K562 (cell line): ENCODE measurements at regions not wholly inside any gene's neighbourhood (a gene's known extent, or its start where the extent isn't known, plus 50 kb on each side); places are given as distances from the start of the nearest gene placed in this dataset.

ENCODE experiments used
- CEBPB ChIP-seq: fragments of 450-650 bp; IDR thresholded peaks from 2 replicates; pipeline ENCODE4 v1.6.1; 2016; ENCODE audit warnings: missing genetic modification characterization, missing compliant biosample characterization
- SETDB1 ChIP-seq: IDR thresholded peaks from one replicate; pipeline ENCODE4 v1.6.1; 2012; ENCODE audit warnings: low read length, control low read depth, inconsistent platforms
- TF ChIP-seq, protein P1 (sequence below), 2 experiments: fragments of 450-650 bp in 1 of 2; sonication (generic) in 1 of 2; formaldehyde crosslinking in 1 of 2; IDR thresholded peaks; 2 replicates each; pipeline versions ENCODE4 v1.7.1 to v1.9.0; 2016 to 2022; ENCODE audit warnings: inconsistent platforms in 1 of 2, mild to moderate bottlenecking in 1 of 2, missing genetic modification reagents in 1 of 2
- TF ChIP-seq, protein P2 (sequence below): fragments of 250-450 bp; sonication (Bioruptor Pico); IDR thresholded peaks from 2 replicates; pipeline ENCODE4 v1.8.0; 2022; ENCODE audit warnings: moderate library complexity, mild to moderate bottlenecking, inconsistent platforms

DNA sequence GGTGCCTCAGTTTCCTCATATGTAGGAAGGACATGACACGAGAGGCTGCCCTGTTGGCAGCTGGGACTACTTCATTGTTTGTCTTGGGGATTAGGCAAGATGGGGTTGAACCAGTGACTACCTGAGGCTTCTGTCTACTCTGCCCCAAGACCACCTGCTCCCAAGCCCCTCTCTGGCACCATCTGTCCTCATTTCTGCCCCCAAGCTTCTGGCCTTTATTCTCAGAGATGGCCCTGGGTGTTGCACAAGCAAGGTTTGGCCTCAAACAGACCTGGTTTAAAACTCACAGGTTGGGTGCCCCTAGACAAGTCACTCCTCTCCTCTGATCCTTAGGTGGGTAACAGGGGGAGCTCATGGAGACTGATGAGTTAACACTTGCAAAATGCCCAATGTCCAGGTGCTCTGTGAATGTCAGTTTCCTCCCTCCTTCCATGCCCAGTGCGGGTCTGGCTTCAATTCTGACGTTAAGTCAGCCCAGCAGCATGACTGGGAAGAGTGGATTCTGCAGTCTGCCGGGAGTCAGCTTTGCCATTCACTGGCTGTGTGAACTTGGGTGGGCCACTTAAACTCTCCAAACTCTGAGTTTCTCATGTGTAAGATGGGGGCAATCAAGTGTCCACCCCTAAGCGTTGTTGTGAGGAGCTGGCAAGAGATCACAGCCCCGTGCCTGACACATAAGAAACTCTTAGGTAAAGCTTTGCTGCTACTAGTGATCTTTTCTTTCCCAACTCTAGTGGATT is 84.5 kb upstream of the TOX2 start (continued):
- TF ChIP-seq, protein P1, sequence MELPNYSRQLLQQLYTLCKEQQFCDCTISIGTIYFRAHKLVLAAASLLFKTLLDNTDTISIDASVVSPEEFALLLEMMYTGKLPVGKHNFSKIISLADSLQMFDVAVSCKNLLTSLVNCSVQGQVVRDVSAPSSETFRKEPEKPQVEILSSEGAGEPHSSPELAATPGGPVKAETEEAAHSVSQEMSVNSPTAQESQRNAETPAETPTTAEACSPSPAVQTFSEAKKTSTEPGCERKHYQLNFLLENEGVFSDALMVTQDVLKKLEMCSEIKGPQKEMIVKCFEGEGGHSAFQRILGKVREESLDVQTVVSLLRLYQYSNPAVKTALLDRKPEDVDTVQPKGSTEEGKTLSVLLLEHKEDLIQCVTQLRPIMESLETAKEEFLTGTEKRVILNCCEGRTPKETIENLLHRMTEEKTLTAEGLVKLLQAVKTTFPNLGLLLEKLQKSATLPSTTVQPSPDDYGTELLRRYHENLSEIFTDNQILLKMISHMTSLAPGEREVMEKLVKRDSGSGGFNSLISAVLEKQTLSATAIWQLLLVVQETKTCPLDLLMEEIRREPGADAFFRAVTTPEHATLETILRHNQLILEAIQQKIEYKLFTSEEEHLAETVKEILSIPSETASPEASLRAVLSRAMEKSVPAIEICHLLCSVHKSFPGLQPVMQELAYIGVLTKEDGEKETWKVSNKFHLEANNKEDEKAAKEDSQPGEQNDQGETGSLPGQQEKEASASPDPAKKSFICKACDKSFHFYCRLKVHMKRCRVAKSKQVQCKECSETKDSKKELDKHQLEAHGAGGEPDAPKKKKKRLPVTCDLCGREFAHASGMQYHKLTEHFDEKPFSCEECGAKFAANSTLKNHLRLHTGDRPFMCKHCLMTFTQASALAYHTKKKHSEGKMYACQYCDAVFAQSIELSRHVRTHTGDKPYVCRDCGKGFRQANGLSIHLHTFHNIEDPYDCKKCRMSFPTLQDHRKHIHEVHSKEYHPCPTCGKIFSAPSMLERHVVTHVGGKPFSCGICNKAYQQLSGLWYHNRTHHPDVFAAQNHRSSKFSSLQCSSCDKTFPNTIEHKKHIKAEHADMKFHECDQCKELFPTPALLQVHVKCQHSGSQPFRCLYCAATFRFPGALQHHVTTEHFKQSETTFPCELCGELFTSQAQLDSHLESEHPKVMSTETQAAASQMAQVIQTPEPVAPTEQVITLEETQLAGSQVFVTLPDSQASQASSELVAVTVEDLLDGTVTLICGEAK (IDR thresholded peaks at IDR 0.05), result no peak
- TF ChIP-seq, protein P1 (CRISPR knock-in tag; IDR thresholded peaks at IDR 0.05), result no peak
- TF ChIP-seq SETDB1 (no peak), CEBPB (tag) (no peak)
- TF ChIP-seq, protein P2, sequence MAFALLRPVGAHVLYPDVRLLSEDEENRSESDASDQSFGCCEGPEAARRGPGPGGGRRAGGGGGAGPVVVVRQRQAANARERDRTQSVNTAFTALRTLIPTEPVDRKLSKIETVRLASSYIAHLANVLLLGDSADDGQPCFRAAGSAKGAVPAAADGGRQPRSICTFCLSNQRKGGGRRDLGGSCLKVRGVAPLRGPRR (CRISPR knock-in tag), result no peak
